ENCODE measurements at regions not wholly inside any gene's neighbourhood (a gene's known extent, or its start where the extent isn't known, plus 50 kb on each side); places are given as distances from the start of the nearest gene placed in this dataset.

- no peak overlapping the region for H2BK5ac ChIP-seq (ENCODE audit: low read length)
- DNase-seq (ENCODE audit: low spot score) = no peak
- H3K23ac ChIP-seq (ENCODE audit: low read depth, low read length, poor library complexity) = no peak overlapping the region
- no peak overlapping the region for H3K4me3 ChIP-seq (ENCODE audit: low read length in 2 of 2)
- no peak overlapping the region for H3K27ac ChIP-seq (replicated peaks; ENCODE audit: low read length)
- peak overlapping the region; percentile 56 for H2AK5ac ChIP-seq (ENCODE audit: low read depth, low read length)
- H2BK12ac ChIP-seq (ENCODE audit: low read length) = no peak overlapping the region
- no peaks in the 10 kb centered on the region for H3K79me1 ChIP-seq (ENCODE audit: low read depth, low read length)
- no peaks in the 10 kb centered on the region for H3K9me3 ChIP-seq (replicated peaks in 1 of 2; ENCODE audit: control insufficient read depth in 2 of 2, insufficient read depth in 1 of 2, low read depth in 1 of 2, low read length in 2 of 2)
- H3K27me3 ChIP-seq (ENCODE audit: control insufficient read depth in 3 of 3, insufficient read depth in 3 of 3, low read depth in 1 of 3, low read length in 3 of 3) = no peaks in the 10 kb centered on the region
- no peak overlapping the region for H4K8ac ChIP-seq (ENCODE audit: low read depth, low read length)
- no peak overlapping the region for H3K9ac ChIP-seq (ENCODE audit: low read depth, low read length, poor library complexity)
- H4K91ac ChIP-seq (ENCODE audit: low read depth, low read length, poor library complexity) = no peak overlapping the region
- no peak overlapping the region for H2BK120ac ChIP-seq (ENCODE audit: low read depth, low read length)
- H3K4me1 ChIP-seq (ENCODE audit: control insufficient read depth in 2 of 2, insufficient read depth in 1 of 2, low read depth in 1 of 2, low read length in 2 of 2) = peaks cover 4 to 8% of the 10 kb centered on the region in 2 donors
- no peaks in the 10 kb centered on the region for H3K36me3 ChIP-seq (replicated peaks in 1 of 2; ENCODE audit: control insufficient read depth in 2 of 2, insufficient read depth in 2 of 2, low read length in 2 of 2)
- WGBS, 2 donors (ENCODE audit: extremely low coverage in 2 of 2, insufficient read length in 2 of 2, insufficient replicate concordance in 1 of 2) = no CpG with 5 or more reads among the region's 13 CpGs
- no peak overlapping the region for H2AFZ ChIP-seq (ENCODE audit: low read length)
- no peak overlapping the region for H3K4me2 ChIP-seq (ENCODE audit: insufficient read depth, low read length, poor library complexity, severe bottlenecking)
- no peak overlapping the region for H3K18ac ChIP-seq (ENCODE audit: low read length)
- H2BK15ac ChIP-seq (ENCODE audit: low read length) = peak overlapping the region; percentile 14
- no peak overlapping the region for H3K14ac ChIP-seq (ENCODE audit: low read length)
- H3K4ac ChIP-seq (ENCODE audit: low read length) = peak overlapping the region; percentile 53
Measured at GRCh38 chr21:15204140-15204969, 139.6 kb upstream of the NRIP1 start.

DNA sequence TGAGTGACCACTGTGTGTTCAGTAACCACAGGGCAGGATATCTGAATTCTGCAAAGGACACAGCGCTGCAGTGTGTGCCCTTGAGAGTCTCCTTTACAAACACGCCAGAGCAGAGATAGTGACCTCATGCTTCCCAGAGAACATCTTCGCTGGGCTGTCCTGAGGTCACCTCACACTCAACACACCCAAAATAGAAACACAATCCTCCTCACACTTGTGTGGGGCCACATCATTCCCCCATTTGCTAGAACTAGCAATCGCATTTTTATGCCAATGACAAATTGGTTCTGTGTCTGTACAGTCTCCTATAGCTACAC is 140.1 kb upstream of the NRIP1 start:
- no peak overlapping the region for H3K18ac ChIP-seq (ENCODE audit: low read length)
- no peak overlapping the region for H2AFZ ChIP-seq (ENCODE audit: low read length)
- H3K9ac ChIP-seq (ENCODE audit: low read depth, low read length, poor library complexity) = no peak overlapping the region
- H3K36me3 ChIP-seq (replicated peaks in 1 of 2; ENCODE audit: control insufficient read depth in 2 of 2, insufficient read depth in 2 of 2, low read length in 2 of 2) = no peaks in the 10 kb centered on the region
- no peaks in the 10 kb centered on the region for H3K79me1 ChIP-seq (ENCODE audit: low read depth, low read length)
- no peaks in the 10 kb centered on the region for H3K9me3 ChIP-seq (replicated peaks in 1 of 2; ENCODE audit: control insufficient read depth in 2 of 2, insufficient read depth in 1 of 2, low read depth in 1 of 2, low read length in 2 of 2)
- H4K8ac ChIP-seq (ENCODE audit: low read depth, low read length) = peak overlapping the region; percentile 82
- H3K27me3 ChIP-seq (ENCODE audit: control insufficient read depth in 3 of 3, insufficient read depth in 3 of 3, low read depth in 1 of 3, low read length in 3 of 3) = no peaks in the 10 kb centered on the region
- no peak overlapping the region for H2BK5ac ChIP-seq (ENCODE audit: low read length)
- WGBS, 2 donors (ENCODE audit: extremely low coverage in 2 of 2, insufficient read length in 2 of 2, insufficient replicate concordance in 1 of 2) = no CpG with 5 or more reads among the region's 4 CpGs
- no peak overlapping the region for H2BK12ac ChIP-seq (ENCODE audit: low read length)
- no peak overlapping the region for H3K4me2 ChIP-seq (ENCODE audit: insufficient read depth, low read length, poor library complexity, severe bottlenecking)
- DNase-seq (ENCODE audit: low spot score) = no peak
- peak overlapping the region; percentile 56 for H2AK5ac ChIP-seq (ENCODE audit: low read depth, low read length)
- peak overlapping the region; percentile 53 for H3K4ac ChIP-seq (ENCODE audit: low read length)
- no peak overlapping the region for H2BK15ac ChIP-seq (ENCODE audit: low read length)
- H3K4me1 ChIP-seq (ENCODE audit: control insufficient read depth in 2 of 2, insufficient read depth in 1 of 2, low read depth in 1 of 2, low read length in 2 of 2) = peaks cover 2 to 3% of the 10 kb centered on the region in 2 donors
- no peak overlapping the region for H2BK120ac ChIP-seq (ENCODE audit: low read depth, low read length)
- no peak overlapping the region for H3K14ac ChIP-seq (ENCODE audit: low read length)
- H3K27ac ChIP-seq (replicated peaks; ENCODE audit: low read length) = no peak overlapping the region
- no peak overlapping the region for H3K4me3 ChIP-seq (ENCODE audit: low read length in 2 of 2)
- no peak overlapping the region for H4K91ac ChIP-seq (ENCODE audit: low read depth, low read length, poor library complexity)
- no peak overlapping the region for H3K23ac ChIP-seq (ENCODE audit: low read depth, low read length, poor library complexity)

- no peak overlapping the region for H3K4ac ChIP-seq (ENCODE audit: low read length)
- WGBS, 2 donors (ENCODE audit: extremely low coverage in 2 of 2, insufficient read length in 2 of 2, insufficient replicate concordance in 1 of 2) = no CpG with 5 or more reads among the region's 5 CpGs
- no peak overlapping the region for H3K9ac ChIP-seq (ENCODE audit: low read depth, low read length, poor library complexity)
- no peak overlapping the region for H3K27ac ChIP-seq (replicated peaks; ENCODE audit: low read length)
- no peak overlapping the region for H4K91ac ChIP-seq (ENCODE audit: low read depth, low read length, poor library complexity)
- DNase-seq (ENCODE audit: low spot score) = no peak
- no peak overlapping the region for H2AFZ ChIP-seq (ENCODE audit: low read length)
- no peak overlapping the region for H4K8ac ChIP-seq (ENCODE audit: low read depth, low read length)
- no peak overlapping the region for H3K23ac ChIP-seq (ENCODE audit: low read depth, low read length, poor library complexity)
- H3K4me3 ChIP-seq (ENCODE audit: low read length in 2 of 2) = no peak overlapping the region
- H2BK5ac ChIP-seq (ENCODE audit: low read length) = no peak overlapping the region
- no peak overlapping the region for H2AK5ac ChIP-seq (ENCODE audit: low read depth, low read length)
- H3K18ac ChIP-seq (ENCODE audit: low read length) = no peak overlapping the region
- no peak overlapping the region for H3K14ac ChIP-seq (ENCODE audit: low read length)
- H3K27me3 ChIP-seq (ENCODE audit: control insufficient read depth in 3 of 3, insufficient read depth in 3 of 3, low read depth in 1 of 3, low read length in 3 of 3) = no peaks in the 10 kb centered on the region
- H2BK12ac ChIP-seq (ENCODE audit: low read length) = no peak overlapping the region
- no peaks in the 10 kb centered on the region for H3K79me1 ChIP-seq (ENCODE audit: low read depth, low read length)
- no peak overlapping the region for H2BK120ac ChIP-seq (ENCODE audit: low read depth, low read length)
- H3K4me2 ChIP-seq (ENCODE audit: insufficient read depth, low read length, poor library complexity, severe bottlenecking) = no peak overlapping the region
- peaks cover 0 to 6% of the 10 kb centered on the region in 2 donors for H3K4me1 ChIP-seq (ENCODE audit: control insufficient read depth in 2 of 2, insufficient read depth in 1 of 2, low read depth in 1 of 2, low read length in 2 of 2)
- no peaks in the 10 kb centered on the region for H3K9me3 ChIP-seq (replicated peaks in 1 of 2; ENCODE audit: control insufficient read depth in 2 of 2, insufficient read depth in 1 of 2, low read depth in 1 of 2, low read length in 2 of 2)
- H3K36me3 ChIP-seq (replicated peaks in 1 of 2; ENCODE audit: control insufficient read depth in 2 of 2, insufficient read depth in 2 of 2, low read length in 2 of 2) = no peaks in the 10 kb centered on the region
- H2BK15ac ChIP-seq (ENCODE audit: low read length) = no peak overlapping the region
Measured at GRCh38 chr21:15206514-15206913, 141.7 kb upstream of the NRIP1 start.

- Histone ChIP-seq H3K23ac (ENCODE audit: low read depth, low read length, poor library complexity) (no peak overlapping the region), H2AK5ac (ENCODE audit: low read depth, low read length) (no peak overlapping the region), H3K4me3 (ENCODE audit: low read length in 2 of 2) (no peak overlapping the region), H3K79me1 (ENCODE audit: low read depth, low read length) (no peaks in the 10 kb centered on the region), H3K9me3 (replicated peaks in 1 of 2; ENCODE audit: control insufficient read depth in 2 of 2, insufficient read depth in 1 of 2, low read depth in 1 of 2, low read length in 2 of 2) (no peaks in the 10 kb centered on the region), H3K4ac (ENCODE audit: low read length) (no peak overlapping the region), H4K91ac (ENCODE audit: low read depth, low read length, poor library complexity) (no peak overlapping the region), H4K8ac (ENCODE audit: low read depth, low read length) (no peak overlapping the region), H2BK15ac (ENCODE audit: low read length) (no peak overlapping the region), H3K9ac (ENCODE audit: low read depth, low read length, poor library complexity) (no peak overlapping the region), H3K4me1 (ENCODE audit: control insufficient read depth in 2 of 2, insufficient read depth in 1 of 2, low read depth in 1 of 2, low read length in 2 of 2) (peaks cover 0 to 6% of the 10 kb centered on the region in 2 donors), H3K18ac (ENCODE audit: low read length) (no peak overlapping the region), H2BK120ac (ENCODE audit: low read depth, low read length) (no peak overlapping the region), H2BK5ac (ENCODE audit: low read length) (no peak overlapping the region), H3K27ac (replicated peaks; ENCODE audit: low read length) (no peak overlapping the region), H3K4me2 (ENCODE audit: insufficient read depth, low read length, poor library complexity, severe bottlenecking) (no peak overlapping the region), H3K36me3 (replicated peaks in 1 of 2; ENCODE audit: control insufficient read depth in 2 of 2, insufficient read depth in 2 of 2, low read length in 2 of 2) (no peaks in the 10 kb centered on the region), H2AFZ (ENCODE audit: low read length) (no peak overlapping the region), H3K27me3 (ENCODE audit: control insufficient read depth in 3 of 3, insufficient read depth in 3 of 3, low read depth in 1 of 3, low read length in 3 of 3) (no peaks in the 10 kb centered on the region), H2BK12ac (ENCODE audit: low read length) (no peak overlapping the region), H3K14ac (ENCODE audit: low read length) (no peak overlapping the region)
- WGBS, 2 donors (ENCODE audit: extremely low coverage in 2 of 2, insufficient read length in 2 of 2, insufficient replicate concordance in 1 of 2) = no CpG with 5 or more reads among the region's 4 CpGs
- DNase-seq (ENCODE audit: low spot score) = no peak
Measured at GRCh38 chr21:15207231-15207630, 142.4 kb upstream of the NRIP1 start.
